ENCODE measurements at regions not wholly inside any gene's neighbourhood (a gene's known extent, or its start where the extent isn't known, plus 50 kb on each side); places are given as distances from the start of the nearest gene placed in this dataset.
"Not testable (repeated sequence)": the region's sequence is repeated elsewhere in the genome, so short reads cannot be mapped to it uniquely, and the experiment has no call there.

DNA sequence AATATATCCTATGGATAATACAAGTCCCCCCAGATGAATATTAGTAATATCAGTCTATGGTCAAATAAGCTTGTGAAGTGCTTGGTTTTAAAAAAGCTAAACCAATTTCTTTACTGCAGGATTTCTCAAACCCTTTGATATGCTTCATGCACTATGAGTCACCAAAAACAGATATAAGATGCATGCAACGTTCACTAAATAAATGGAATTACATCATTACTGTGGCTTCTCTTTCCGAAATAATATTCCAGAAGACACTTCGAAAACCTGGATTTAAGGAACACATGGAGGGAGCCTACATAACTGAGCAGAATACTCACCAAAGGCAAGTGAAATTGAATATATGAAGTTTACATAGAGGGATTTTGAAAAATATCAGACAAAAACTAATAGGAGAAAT lies 126.3 kb upstream of the ABI3BP start:
- DNase-seq (ENCODE audit: extremely low read depth, insufficient read length), result no peak

DNA sequence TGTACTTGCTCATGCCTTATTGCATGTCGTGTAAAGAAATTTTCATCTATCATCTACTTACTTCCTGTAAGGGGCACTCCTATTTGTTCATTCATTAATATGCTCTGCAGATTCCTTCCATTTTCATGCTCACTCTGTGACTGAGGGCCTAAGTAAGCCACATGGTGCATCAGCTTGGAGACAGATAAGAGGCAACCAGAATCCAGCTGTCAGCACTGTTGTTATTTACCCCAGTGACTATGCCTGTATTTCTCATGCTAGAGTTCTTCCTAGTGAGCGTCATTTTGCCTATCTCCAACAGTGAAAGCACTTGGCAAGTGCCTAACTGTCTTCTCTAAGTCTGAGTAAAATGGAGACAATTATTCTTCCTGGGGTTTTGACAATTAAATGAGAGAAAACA lies 124.8 kb upstream of the ABI3BP start:
- no peaks in the 10 kb centered on the region for H3K27me3 ChIP-seq (replicated peaks; ENCODE audit: control insufficient read depth, insufficient read depth, low read length)
- H3K36me3 ChIP-seq (ENCODE audit: control insufficient read depth, insufficient read depth, low read length), result no peaks in the 10 kb centered on the region
- TF ChIP-seq, protein P1, sequence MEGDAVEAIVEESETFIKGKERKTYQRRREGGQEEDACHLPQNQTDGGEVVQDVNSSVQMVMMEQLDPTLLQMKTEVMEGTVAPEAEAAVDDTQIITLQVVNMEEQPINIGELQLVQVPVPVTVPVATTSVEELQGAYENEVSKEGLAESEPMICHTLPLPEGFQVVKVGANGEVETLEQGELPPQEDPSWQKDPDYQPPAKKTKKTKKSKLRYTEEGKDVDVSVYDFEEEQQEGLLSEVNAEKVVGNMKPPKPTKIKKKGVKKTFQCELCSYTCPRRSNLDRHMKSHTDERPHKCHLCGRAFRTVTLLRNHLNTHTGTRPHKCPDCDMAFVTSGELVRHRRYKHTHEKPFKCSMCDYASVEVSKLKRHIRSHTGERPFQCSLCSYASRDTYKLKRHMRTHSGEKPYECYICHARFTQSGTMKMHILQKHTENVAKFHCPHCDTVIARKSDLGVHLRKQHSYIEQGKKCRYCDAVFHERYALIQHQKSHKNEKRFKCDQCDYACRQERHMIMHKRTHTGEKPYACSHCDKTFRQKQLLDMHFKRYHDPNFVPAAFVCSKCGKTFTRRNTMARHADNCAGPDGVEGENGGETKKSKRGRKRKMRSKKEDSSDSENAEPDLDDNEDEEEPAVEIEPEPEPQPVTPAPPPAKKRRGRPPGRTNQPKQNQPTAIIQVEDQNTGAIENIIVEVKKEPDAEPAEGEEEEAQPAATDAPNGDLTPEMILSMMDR (IDR thresholded peaks at IDR 0.05; ENCODE audit: insufficient read depth, low read length, poor library complexity, severe bottlenecking), result no peak
- no peak overlapping the region for H3K4me3 ChIP-seq (replicated peaks; ENCODE audit: low read depth, low read length)
- DNase-seq (ENCODE audit: extremely low read depth, insufficient read length), result no peak

More for the DNA sequence above, 126.3 kb upstream of the ABI3BP start:
- Histone ChIP-seq H3K36me3 (ENCODE audit: control insufficient read depth, insufficient read depth, low read length) (no peaks in the 10 kb centered on the region), H3K27me3 (replicated peaks; ENCODE audit: control insufficient read depth, insufficient read depth, low read length) (no peaks in the 10 kb centered on the region), H3K4me3 (replicated peaks; ENCODE audit: low read depth, low read length) (no peak overlapping the region)
- TF ChIP-seq, protein P1 (IDR thresholded peaks at IDR 0.05; ENCODE audit: insufficient read depth, low read length, poor library complexity, severe bottlenecking), result no peak

DNA sequence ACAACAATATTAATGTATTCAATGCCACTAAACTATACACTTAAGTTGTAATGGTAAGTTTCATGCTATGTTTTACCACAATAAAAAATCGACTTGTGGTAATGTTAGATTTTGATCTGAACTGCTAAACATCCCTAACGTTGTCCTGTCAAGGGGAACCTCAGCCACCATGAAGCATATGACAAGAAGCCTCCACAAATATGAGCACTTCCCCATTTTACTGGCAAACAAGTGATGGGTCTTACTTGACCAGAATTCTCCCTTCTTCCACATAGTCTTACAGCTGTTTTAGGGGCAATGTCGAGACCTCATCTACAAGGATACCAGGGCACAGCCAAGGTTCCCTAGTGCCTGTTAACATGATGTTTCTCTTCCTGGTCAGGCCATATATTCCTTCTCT lies 124.2 kb upstream of the ABI3BP start:
- Histone ChIP-seq H3K4me3 (replicated peaks; ENCODE audit: low read depth, low read length) (no peak overlapping the region), H3K36me3 (ENCODE audit: control insufficient read depth, insufficient read depth, low read length) (no peaks in the 10 kb centered on the region), H3K27me3 (replicated peaks; ENCODE audit: control insufficient read depth, insufficient read depth, low read length) (no peaks in the 10 kb centered on the region)
- TF ChIP-seq, protein P1 (IDR thresholded peaks at IDR 0.05; ENCODE audit: insufficient read depth, low read length, poor library complexity, severe bottlenecking), result no peak
- DNase-seq (ENCODE audit: extremely low read depth, insufficient read length), result no peak

DNA sequence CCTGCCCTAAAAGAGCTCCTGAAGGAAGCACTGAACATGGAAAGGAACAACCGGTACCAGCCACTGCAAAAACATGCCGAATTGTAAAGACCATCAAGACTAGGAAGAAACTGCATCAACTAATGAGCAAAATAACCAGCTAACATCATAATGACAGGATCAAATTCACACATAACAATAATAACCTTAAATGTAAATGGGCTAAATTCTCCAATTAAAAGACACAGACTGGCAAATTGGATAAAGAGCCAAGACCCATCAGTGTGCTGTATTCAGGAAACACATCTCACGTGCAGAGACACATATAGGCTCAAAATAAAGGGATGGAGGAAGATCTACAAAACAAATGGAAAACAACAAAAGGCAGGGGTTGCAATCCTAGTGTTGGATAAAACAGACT lies 117.1 kb upstream of the ABI3BP start:
- H3K27me3 ChIP-seq (replicated peaks; ENCODE audit: control insufficient read depth, insufficient read depth, low read length); DNase-seq (ENCODE audit: extremely low read depth, insufficient read length); H3K36me3 ChIP-seq (ENCODE audit: control insufficient read depth, insufficient read depth, low read length); H3K4me3 ChIP-seq (replicated peaks; ENCODE audit: low read depth, low read length): not testable (repeated sequence)

DNA sequence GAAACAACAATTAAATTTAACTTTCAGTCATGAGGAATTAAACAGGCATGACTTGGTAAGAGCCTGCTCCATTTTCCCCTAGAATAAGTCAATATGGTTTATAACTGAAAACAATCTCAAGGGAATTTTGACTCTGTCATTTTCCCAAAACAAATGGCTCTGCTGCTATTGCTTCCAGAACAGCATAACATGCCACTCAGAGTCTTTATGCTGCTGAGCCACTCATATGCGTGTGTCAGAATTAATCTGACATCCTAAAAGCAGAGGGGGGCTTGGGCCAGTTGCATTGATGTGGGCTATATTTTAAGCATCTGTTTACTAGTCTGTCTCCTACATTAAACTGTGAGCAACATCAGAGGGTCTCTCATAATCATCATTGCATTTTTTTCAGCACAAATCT lies 111.1 kb upstream of the ABI3BP start:
- no peaks in the 10 kb centered on the region for H3K36me3 ChIP-seq (ENCODE audit: control insufficient read depth, insufficient read depth, low read length)
- no peak overlapping the region for H3K4me3 ChIP-seq (replicated peaks; ENCODE audit: low read depth, low read length)
- no peak for DNase-seq (ENCODE audit: extremely low read depth, insufficient read length)
- TF ChIP-seq, protein P1 (IDR thresholded peaks at IDR 0.05; ENCODE audit: insufficient read depth, low read length, poor library complexity, severe bottlenecking), result no peak
- H3K27me3 ChIP-seq (replicated peaks; ENCODE audit: control insufficient read depth, insufficient read depth, low read length), result no peaks in the 10 kb centered on the region

DNA sequence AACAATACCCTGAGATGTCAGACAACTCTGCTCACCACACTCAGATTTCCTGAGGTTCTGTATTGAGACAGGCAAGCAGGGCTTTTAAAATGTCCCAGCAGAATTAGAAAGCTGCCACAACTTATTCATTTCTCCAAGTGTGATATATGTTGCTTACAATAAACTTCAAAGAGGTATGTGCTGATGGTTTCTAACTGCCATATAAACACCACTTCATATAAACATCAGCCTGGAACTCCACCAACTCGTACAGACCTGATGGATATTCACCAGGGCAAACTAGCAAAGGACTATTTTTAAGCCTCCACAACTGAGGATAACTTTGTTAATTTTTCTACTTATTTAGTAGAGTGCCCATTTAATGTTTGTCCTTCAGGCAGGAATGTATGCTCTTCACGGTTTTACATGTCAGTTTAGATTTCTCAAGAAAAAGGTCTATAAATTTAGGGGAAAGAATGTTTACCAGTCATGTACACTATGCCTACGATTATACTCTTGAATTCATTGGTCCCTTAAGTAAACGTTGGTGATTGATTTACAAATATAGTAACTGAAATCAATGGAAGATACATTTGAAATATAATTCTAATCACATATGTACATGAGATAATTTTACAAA lies 109.6 kb upstream of the ABI3BP start:
- TF ChIP-seq, protein P1 (IDR thresholded peaks at IDR 0.05; ENCODE audit: insufficient read depth, low read length, poor library complexity, severe bottlenecking), result no peak
- no peaks in the 10 kb centered on the region for H3K27me3 ChIP-seq (replicated peaks; ENCODE audit: control insufficient read depth, insufficient read depth, low read length)
- H3K4me3 ChIP-seq (replicated peaks; ENCODE audit: low read depth, low read length), result no peak overlapping the region
- DNase-seq (ENCODE audit: extremely low read depth, insufficient read length), result no peak
- no peaks in the 10 kb centered on the region for H3K36me3 ChIP-seq (ENCODE audit: control insufficient read depth, insufficient read depth, low read length)

All from GM06990 (cell line).